GM21526 (cell line): ENCODE measurements at regions not wholly inside any gene's neighbourhood (a gene's known extent, or its start where the extent isn't known, plus 50 kb on each side); places are given as distances from the start of the nearest gene placed in this dataset.

ENCODE experiments used
- ATAC-seq: cut with Tn5 transposase; IDR thresholded peaks from one replicate; pipeline ENCODE4 v1.9.1; 2021; ENCODE audit warnings: moderate library complexity; ENCODE audit not compliant: unreplicated experiment, low FRiP score

GRCh38 chr4:78722878-78723277, 53.3 kb upstream of the BMP2K start:
- ATAC-seq = no peak
